Tibial artery (tissue), 4 donors: ENCODE measurements at regions not wholly inside any gene's neighbourhood (a gene's known extent, or its start where the extent isn't known, plus 50 kb on each side); places are given as distances from the start of the nearest gene placed in this dataset.

Experiments used
- DNase-seq, 2 donors: peaks; one replicate each; pipeline ENCODE4 v3.0.0-alpha.2; 2019
- H3K27ac ChIP-seq, 2 donors: fragments of 200-600 bp; sonication (generic) in 1 of 2; 1 replicate in 1 of 2; 2 replicates in 1 of 2; pipeline ENCODE4 v1.5.1; 2018 to 2019; ENCODE audit warnings: mild to moderate bottlenecking in 1 of 2
- H3K27me3 ChIP-seq, 2 donors: fragments of 200-600 bp; sonication (generic) in 1 of 2; one replicate each; pipeline versions ENCODE4 v1.5.1 to v1.6.0; 2016 to 2019
- H3K36me3 ChIP-seq, 3 donors: fragments of 200-600 bp; sonication (generic) in 2 of 3; one replicate each; pipeline ENCODE4 v1.5.1; 2016 to 2019; ENCODE audit warnings: mild to moderate bottlenecking in 2 of 3
- H3K4me1 ChIP-seq, 4 donors: fragments of 200-600 bp; sonication (generic) in 2 of 4; 1 replicate in 3 of 4; 2 replicates in 1 of 4; pipeline ENCODE4 v1.5.1; 2016 to 2019
- H3K4me3 ChIP-seq, 2 donors: fragments of 200-600 bp; sonication (generic) in 1 of 2; 1 replicate in 1 of 2; 2 replicates in 1 of 2; pipeline ENCODE4 v1.5.1; 2018 to 2019; ENCODE audit warnings: mild to moderate bottlenecking in 2 of 2
- H3K9me3 ChIP-seq, 3 donors: fragments of 200-600 bp; sonication (generic) in 1 of 3; one replicate each; pipeline ENCODE4 v1.5.1; 2016 to 2019
- CTCF ChIP-seq, 2 experiments: fragments of 200-600 bp in 1 of 2; fragments of 450-650 bp in 1 of 2; IDR thresholded peaks; one replicate each; pipeline ENCODE4 v1.5.1; 2017 to 2019; ENCODE audit warnings: antibody characterized with exemption in 2 of 2, mild to moderate bottlenecking in 1 of 2, moderate library complexity in 1 of 2
- intact Hi-C: fragments of 100-400 bp; cut with DNase I; formaldehyde crosslinking; loops from one replicate; pipeline ENCODE4 v1.15.0; 2023; ENCODE audit warnings: low total_unique reads

- no peak for TF ChIP-seq CTCF (IDR thresholded peaks at IDR 0.05)
- Histone ChIP-seq H3K36me3 (no peaks in the 10 kb centered on the region), H3K4me3 (no peak overlapping the region), H3K4me1 (no peaks in the 10 kb centered on the region), H3K27ac (no peak overlapping the region), H3K9me3 (peaks cover 0 to 12% (median 5%) of the 10 kb centered on the region in 3 donors), H3K27me3 (no peaks in the 10 kb centered on the region)
- peak in 1 of 2 donors; percentile 60 for DNase-seq
- intact Hi-C loops, result no loop called here
Observed at GRCh38 chr2:212832211-212833195, 293.9 kb upstream of the ERBB4 start.

- H3K9me3 ChIP-seq, result peaks cover 0 to 12% (median 5%) of the 10 kb centered on the region in 3 donors
- H3K4me3 ChIP-seq, result no peak overlapping the region
- no peak overlapping the region for H3K27ac ChIP-seq
- intact Hi-C loops, result no loop called here
- H3K4me1 ChIP-seq, result no peaks in the 10 kb centered on the region
- no peaks in the 10 kb centered on the region for H3K36me3 ChIP-seq
- peak in 1 of 2 donors; percentile 59 for DNase-seq
- TF ChIP-seq CTCF (IDR thresholded peaks at IDR 0.05), result no peak
- H3K27me3 ChIP-seq, result no peaks in the 10 kb centered on the region
Observed at GRCh38 chr2:212831671-212832199, 293.1 kb upstream of the ERBB4 start.

GRCh38 chr2:212816267-212816666 is 277.7 kb upstream of the ERBB4 start:
- Histone ChIP-seq H3K4me1 (no peaks in the 10 kb centered on the region), H3K27ac (no peak overlapping the region), H3K4me3 (no peak overlapping the region), H3K9me3 (no peaks in the 10 kb centered on the region), H3K36me3 (no peaks in the 10 kb centered on the region), H3K27me3 (no peaks in the 10 kb centered on the region)
- DNase-seq, result no peak
- intact Hi-C loops, result no loop called here
- TF ChIP-seq CTCF (IDR thresholded peaks at IDR 0.05), result no peak

- H3K27me3 ChIP-seq, result no peaks in the 10 kb centered on the region
- H3K4me1 ChIP-seq, result no peaks in the 10 kb centered on the region
- no peak overlapping the region for H3K27ac ChIP-seq
- H3K36me3 ChIP-seq, result no peaks in the 10 kb centered on the region
- H3K9me3 ChIP-seq, result no peaks in the 10 kb centered on the region
- DNase-seq, result no peak
- intact Hi-C loops, result no loop called here
- H3K4me3 ChIP-seq, result no peak overlapping the region
- no peak for TF ChIP-seq CTCF (IDR thresholded peaks at IDR 0.05)
Observed at GRCh38 chr2:212815453-212815852, 276.9 kb upstream of the ERBB4 start.

GRCh38 chr2:212814941-212815340 is 276.3 kb upstream of the ERBB4 start:
- TF ChIP-seq CTCF (IDR thresholded peaks at IDR 0.05), result no peak
- no peak for DNase-seq
- Histone ChIP-seq H3K36me3 (no peaks in the 10 kb centered on the region), H3K4me3 (no peak overlapping the region), H3K9me3 (no peaks in the 10 kb centered on the region), H3K4me1 (no peaks in the 10 kb centered on the region), H3K27ac (no peak overlapping the region), H3K27me3 (no peaks in the 10 kb centered on the region)
- intact Hi-C loops, result no loop called here
